ENCODE measurements at regions not wholly inside any gene's neighbourhood (a gene's known extent, or its start where the extent isn't known, plus 50 kb on each side); places are given as distances from the start of the nearest gene placed in this dataset.

GRCh38 chr6:12481292-12481691 lies 191.1 kb downstream of the EDN1 start:
- Mint-ChIP-seq H3K4me1 (peaks cover 15% of the 10 kb centered on the region), H3K27ac (no peak overlapping the region), H3K27me3 (no peaks in the 10 kb centered on the region), H3K4me3 (no peak overlapping the region), H3K9me3 (ENCODE audit: insufficient read depth) (no peaks in the 10 kb centered on the region)
- TF ChIP-seq CTCF (IDR thresholded peaks at IDR 0.05) (no peak), EZH2 (IDR thresholded peaks at IDR 0.05; ENCODE audit: borderline replicate concordance, insufficient read depth, low read depth, low read length, poor library complexity, severe bottlenecking) (no peak)
- 100% methylated on average over 1 of the region's 2 CpGs for WGBS (ENCODE audit: insufficient coverage)
- ATAC-seq (ENCODE audit: low read depth) (no peak), DNase-seq (no peak)
- Histone ChIP-seq H3K79me2 (ENCODE audit: control insufficient read depth, insufficient read depth, low read length) (no peaks in the 10 kb centered on the region), H3K4me2 (replicated peaks; ENCODE audit: low read depth, low read length, poor library complexity, severe bottlenecking) (no peak overlapping the region), H3K27me3 (replicated peaks in 1 of 4; ENCODE audit: control extremely low read depth in 1 of 4, control insufficient read depth in 3 of 4, insufficient read depth in 4 of 4, low read length in 3 of 4) (peaks cover 0 to 3% (median 0%) of the 10 kb centered on the region in 4 experiments), H4K20me1 (ENCODE audit: control insufficient read depth, insufficient read depth, low read length, poor library complexity, severe bottlenecking) (no peaks in the 10 kb centered on the region), H2AFZ (ENCODE audit: insufficient read depth, low read depth, low read length, poor library complexity, severe bottlenecking) (no peak overlapping the region), H3K4me1 (ENCODE audit: control insufficient read depth in 2 of 2, insufficient read depth in 2 of 2, low read length in 2 of 2) (peaks cover 3 to 7% of the 10 kb centered on the region in 2 donors), H3K9me3 (ENCODE audit: control extremely low read depth in 1 of 3, control insufficient read depth in 2 of 3, insufficient read depth in 1 of 3, low read length in 2 of 3) (no peaks in the 10 kb centered on the region), H3K36me3 (replicated peaks in 1 of 2; ENCODE audit: control extremely low read depth in 1 of 2, control insufficient read depth in 1 of 2, extremely low read depth in 1 of 2, insufficient read depth in 2 of 2, low read length in 1 of 2) (no peaks in the 10 kb centered on the region), H3K4me3 (ENCODE audit: control extremely low read depth in 1 of 5, extremely low read depth in 1 of 5, insufficient read depth in 1 of 5, low read depth in 2 of 5, low read length in 4 of 5) (no peak overlapping the region), H3K9ac (ENCODE audit: low read length) (no peak overlapping the region), H3K27ac (ENCODE audit: low read length in 2 of 2) (no peak overlapping the region)
- intact Hi-C loops (cut with micrococcal nuclease): no loop called here
- ChIA-PET POLR2A (no interaction called here), CTCF (no interaction called here)

GRCh38 chr6:12481850-12482249 lies 191.7 kb downstream of the EDN1 start:
- H2AFZ ChIP-seq (ENCODE audit: insufficient read depth, low read depth, low read length, poor library complexity, severe bottlenecking): no peak overlapping the region
- Mint-ChIP-seq H3K27me3 (no peaks in the 10 kb centered on the region), H3K9me3 (ENCODE audit: insufficient read depth) (no peaks in the 10 kb centered on the region), H3K4me3 (no peak overlapping the region), H3K4me1 (peaks cover 15% of the 10 kb centered on the region), H3K27ac (no peak overlapping the region)
- H3K4me1 ChIP-seq (ENCODE audit: control insufficient read depth in 2 of 2, insufficient read depth in 2 of 2, low read length in 2 of 2): peaks cover 0 to 7% of the 10 kb centered on the region in 2 donors
- intact Hi-C loops (cut with micrococcal nuclease): no loop called here
- CTCF ChIA-PET: interaction anchor here (0.9 kb wide), 1 partner anchor 826 kb away, joined by 3 read pairs; no protein-coding TSS in a partner anchor
- no peak for ATAC-seq (ENCODE audit: low read depth)
- DNase-seq: no peak
- POLR2A ChIA-PET: no interaction called here
- H3K36me3 ChIP-seq (replicated peaks in 1 of 2; ENCODE audit: control extremely low read depth in 1 of 2, control insufficient read depth in 1 of 2, extremely low read depth in 1 of 2, insufficient read depth in 2 of 2, low read length in 1 of 2): no peaks in the 10 kb centered on the region
- no CpG with 5 or more reads among the region's 2 CpGs for WGBS (ENCODE audit: insufficient coverage)
- no peaks in the 10 kb centered on the region for H3K27me3 ChIP-seq (replicated peaks in 1 of 4; ENCODE audit: control extremely low read depth in 1 of 4, control insufficient read depth in 3 of 4, insufficient read depth in 4 of 4, low read length in 3 of 4)
- no peak overlapping the region for H3K27ac ChIP-seq (ENCODE audit: low read length in 2 of 2)
- H3K4me2 ChIP-seq (replicated peaks; ENCODE audit: low read depth, low read length, poor library complexity, severe bottlenecking): no peak overlapping the region
- no peak overlapping the region for H3K4me3 ChIP-seq (ENCODE audit: control extremely low read depth in 1 of 5, extremely low read depth in 1 of 5, insufficient read depth in 1 of 5, low read depth in 2 of 5, low read length in 4 of 5)
- H3K79me2 ChIP-seq (ENCODE audit: control insufficient read depth, insufficient read depth, low read length): no peaks in the 10 kb centered on the region
- H3K9ac ChIP-seq (ENCODE audit: low read length): no peak overlapping the region
- H4K20me1 ChIP-seq (ENCODE audit: control insufficient read depth, insufficient read depth, low read length, poor library complexity, severe bottlenecking): no peaks in the 10 kb centered on the region
- TF ChIP-seq CTCF (IDR thresholded peaks at IDR 0.05) (no peak), EZH2 (IDR thresholded peaks at IDR 0.05; ENCODE audit: borderline replicate concordance, insufficient read depth, low read depth, low read length, poor library complexity, severe bottlenecking) (no peak)
- H3K9me3 ChIP-seq (ENCODE audit: control extremely low read depth in 1 of 3, control insufficient read depth in 2 of 3, insufficient read depth in 1 of 3, low read length in 2 of 3): no peaks in the 10 kb centered on the region
